Transverse colon (tissue), 4 donors: ENCODE measurements at regions not wholly inside any gene's neighbourhood (a gene's known extent, or its start where the extent isn't known, plus 50 kb on each side); places are given as distances from the start of the nearest gene placed in this dataset.

Experiments
- EP300 ChIP-seq: sonication (generic); formaldehyde crosslinking; IDR thresholded peaks from one replicate; pipeline ENCODE4 v1.6.1; 2017; ENCODE audit warnings: antibody characterized with exemption, low read depth
- POLR2A ChIP-seq: fragments of 450-650 bp; IDR thresholded peaks from one replicate; pipeline ENCODE4 v1.6.1; 2016; ENCODE audit warnings: antibody characterized with exemption, mild to moderate bottlenecking, moderate library complexity
- POLR2AphosphoS5 ChIP-seq, 3 donors: sonication (generic); formaldehyde crosslinking; IDR thresholded peaks; one replicate each; pipeline ENCODE4 v1.6.1; 2016; ENCODE audit warnings: antibody characterized with exemption in 3 of 3
- TF ChIP-seq, protein P1 (sequence below), 5 experiments: fragments of 200-600 bp in 3 of 5; fragments of 450-650 bp in 2 of 5; sonication (generic) in 3 of 5; IDR thresholded peaks; 1 replicate in 2 of 5; 2 replicates in 3 of 5; pipeline ENCODE4 v1.5.1; 2016 to 2017; ENCODE audit warnings: antibody characterized with exemption in 5 of 5, inconsistent platforms in 3 of 5, mild to moderate bottlenecking in 2 of 5, moderate library complexity in 1 of 5

DNA sequence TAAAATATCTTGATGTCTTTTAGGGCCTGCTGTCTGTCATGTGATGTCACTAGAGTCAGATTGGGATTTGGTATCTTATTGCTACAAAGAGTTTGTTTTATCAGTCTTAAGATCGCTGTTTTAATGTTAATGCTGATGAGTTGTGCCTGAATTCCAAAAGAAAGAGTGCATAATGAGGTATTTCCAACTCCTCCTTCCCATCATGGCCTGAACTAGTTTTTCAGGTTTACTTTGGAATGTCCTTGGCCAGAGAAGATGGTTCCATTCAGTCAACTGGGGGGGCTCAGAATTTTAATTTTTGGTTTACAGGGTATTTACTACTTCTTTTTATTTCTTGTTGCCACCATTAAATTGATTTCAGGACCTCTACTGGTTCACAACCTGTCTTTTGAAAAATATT, 74.3 kb upstream of the MARCHF11 start:
- TF ChIP-seq, protein P1, sequence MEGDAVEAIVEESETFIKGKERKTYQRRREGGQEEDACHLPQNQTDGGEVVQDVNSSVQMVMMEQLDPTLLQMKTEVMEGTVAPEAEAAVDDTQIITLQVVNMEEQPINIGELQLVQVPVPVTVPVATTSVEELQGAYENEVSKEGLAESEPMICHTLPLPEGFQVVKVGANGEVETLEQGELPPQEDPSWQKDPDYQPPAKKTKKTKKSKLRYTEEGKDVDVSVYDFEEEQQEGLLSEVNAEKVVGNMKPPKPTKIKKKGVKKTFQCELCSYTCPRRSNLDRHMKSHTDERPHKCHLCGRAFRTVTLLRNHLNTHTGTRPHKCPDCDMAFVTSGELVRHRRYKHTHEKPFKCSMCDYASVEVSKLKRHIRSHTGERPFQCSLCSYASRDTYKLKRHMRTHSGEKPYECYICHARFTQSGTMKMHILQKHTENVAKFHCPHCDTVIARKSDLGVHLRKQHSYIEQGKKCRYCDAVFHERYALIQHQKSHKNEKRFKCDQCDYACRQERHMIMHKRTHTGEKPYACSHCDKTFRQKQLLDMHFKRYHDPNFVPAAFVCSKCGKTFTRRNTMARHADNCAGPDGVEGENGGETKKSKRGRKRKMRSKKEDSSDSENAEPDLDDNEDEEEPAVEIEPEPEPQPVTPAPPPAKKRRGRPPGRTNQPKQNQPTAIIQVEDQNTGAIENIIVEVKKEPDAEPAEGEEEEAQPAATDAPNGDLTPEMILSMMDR (IDR thresholded peaks at IDR 0.05) = no peak
- TF ChIP-seq EP300 (no peak), POLR2AphosphoS5 (IDR thresholded peaks at IDR 0.05) (no peak), POLR2A (no peak)
